ENCODE measurements at regions not wholly inside any gene's neighbourhood (a gene's known extent, or its start where the extent isn't known, plus 50 kb on each side); places are given as distances from the start of the nearest gene placed in this dataset.
"Not testable (repeated sequence)": the region's sequence is repeated elsewhere in the genome, so short reads cannot be mapped to it uniquely, and the experiment has no call there.

GRCh38 chr6:7006515-7007191 lies 101.1 kb upstream of the RREB1 start:
- Mint-ChIP-seq H3K27ac (no peak overlapping the region), H3K9me3 (no peaks in the 10 kb centered on the region), H3K4me3 (no peak overlapping the region), H3K36me3 (ENCODE audit: low read depth) (no peaks in the 10 kb centered on the region), H3K4me1 (ENCODE audit: low read depth) (peaks cover 16% of the 10 kb centered on the region), H3K27me3 (peaks cover 10% of the 10 kb centered on the region)
- ATAC-seq: peak; percentile 84
- CTCF ChIA-PET: no interaction called here
- DNase-seq: peak; percentile 7
- intact Hi-C loops (cut with micrococcal nuclease): no loop called here
- POLR2A ChIA-PET: interaction anchor here (0.6 kb wide), 2 partner anchors 21 to 108 kb away, joined by 3 to 4 read pairs; no protein-coding TSS in a partner anchor
- TF ChIP-seq, protein P1, sequence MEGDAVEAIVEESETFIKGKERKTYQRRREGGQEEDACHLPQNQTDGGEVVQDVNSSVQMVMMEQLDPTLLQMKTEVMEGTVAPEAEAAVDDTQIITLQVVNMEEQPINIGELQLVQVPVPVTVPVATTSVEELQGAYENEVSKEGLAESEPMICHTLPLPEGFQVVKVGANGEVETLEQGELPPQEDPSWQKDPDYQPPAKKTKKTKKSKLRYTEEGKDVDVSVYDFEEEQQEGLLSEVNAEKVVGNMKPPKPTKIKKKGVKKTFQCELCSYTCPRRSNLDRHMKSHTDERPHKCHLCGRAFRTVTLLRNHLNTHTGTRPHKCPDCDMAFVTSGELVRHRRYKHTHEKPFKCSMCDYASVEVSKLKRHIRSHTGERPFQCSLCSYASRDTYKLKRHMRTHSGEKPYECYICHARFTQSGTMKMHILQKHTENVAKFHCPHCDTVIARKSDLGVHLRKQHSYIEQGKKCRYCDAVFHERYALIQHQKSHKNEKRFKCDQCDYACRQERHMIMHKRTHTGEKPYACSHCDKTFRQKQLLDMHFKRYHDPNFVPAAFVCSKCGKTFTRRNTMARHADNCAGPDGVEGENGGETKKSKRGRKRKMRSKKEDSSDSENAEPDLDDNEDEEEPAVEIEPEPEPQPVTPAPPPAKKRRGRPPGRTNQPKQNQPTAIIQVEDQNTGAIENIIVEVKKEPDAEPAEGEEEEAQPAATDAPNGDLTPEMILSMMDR (IDR thresholded peaks at IDR 0.05): no peak

- POLR2A ChIA-PET: interaction anchor here (0.7 to 0.9 kb wide), 2 partner anchors 102 to 236 kb away, joined by 3 read pairs; no protein-coding TSS in a partner anchor
- Mint-ChIP-seq H3K9me3 (no peaks in the 10 kb centered on the region), H3K27me3 (peaks cover 10% of the 10 kb centered on the region), H3K4me3 (no peak overlapping the region), H3K36me3 (ENCODE audit: low read depth) (no peaks in the 10 kb centered on the region), H3K4me1 (ENCODE audit: low read depth) (peaks cover 16% of the 10 kb centered on the region), H3K27ac (no peak overlapping the region)
- ATAC-seq (no peak), DNase-seq (no peak)
- intact Hi-C loops (cut with micrococcal nuclease): no loop called here
- CTCF ChIA-PET: interaction anchor here (0.8 to 1.1 kb wide), 2 partner anchors 13 to 28 kb away, joined by 3 read pairs; no protein-coding TSS in a partner anchor
- TF ChIP-seq, protein P1 (IDR thresholded peaks at IDR 0.05): no peak
Observed at GRCh38 chr6:7008451-7008988, 99.2 kb upstream of the RREB1 start.

- H3K36me3 Mint-ChIP-seq (ENCODE audit: low read depth): no peaks in the 10 kb centered on the region
- H3K27me3 Mint-ChIP-seq: no peaks in the 10 kb centered on the region
- CTCF ChIA-PET: no interaction called here
- TF ChIP-seq, protein P1 (IDR thresholded peaks at IDR 0.05): no peak
- intact Hi-C loops (cut with micrococcal nuclease): no loop called here
- no peaks in the 10 kb centered on the region for H3K4me1 Mint-ChIP-seq (ENCODE audit: low read depth)
- POLR2A ChIA-PET: no interaction called here
- H3K4me3 Mint-ChIP-seq: no peak overlapping the region
- H3K9me3 Mint-ChIP-seq: no peaks in the 10 kb centered on the region
- H3K27ac Mint-ChIP-seq: no peak overlapping the region
- DNase-seq: no peak
- no peak for ATAC-seq
Observed at GRCh38 chr6:7016226-7016625, 91.5 kb upstream of the RREB1 start.

DNA sequence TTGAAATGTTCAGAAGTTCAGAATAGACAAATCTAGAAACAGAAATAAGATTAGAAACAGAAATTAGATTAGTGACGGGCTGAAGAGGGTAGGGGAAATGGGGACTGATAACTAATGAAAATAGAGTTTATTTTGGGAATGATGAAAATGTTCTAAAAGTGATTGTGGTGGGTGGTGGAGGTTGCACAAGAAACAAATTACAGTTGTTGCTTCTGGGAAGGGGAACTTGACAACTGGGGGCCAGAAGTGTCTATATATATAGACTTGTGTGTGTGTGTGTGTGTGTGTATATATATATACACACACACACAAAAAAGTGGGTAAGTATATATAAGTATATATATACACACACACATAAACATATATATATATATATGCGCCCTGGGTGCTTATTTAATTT lies 86.5 kb upstream of the RREB1 start:
- no peak for ATAC-seq
- H3K36me3 Mint-ChIP-seq (ENCODE audit: low read depth): no peaks in the 10 kb centered on the region
- no peaks in the 10 kb centered on the region for H3K4me1 Mint-ChIP-seq (ENCODE audit: low read depth)
- CTCF ChIA-PET: no interaction called here
- H3K27me3 Mint-ChIP-seq: peaks cover 4% of the 10 kb centered on the region
- no peak for DNase-seq
- H3K27ac Mint-ChIP-seq: no peak overlapping the region
- H3K4me3 Mint-ChIP-seq: no peak overlapping the region
- no peaks in the 10 kb centered on the region for H3K9me3 Mint-ChIP-seq
- TF ChIP-seq, protein P1 (IDR thresholded peaks at IDR 0.05): no peak
- POLR2A ChIA-PET: no interaction called here
- intact Hi-C loops (cut with micrococcal nuclease): no loop called here

DNA sequence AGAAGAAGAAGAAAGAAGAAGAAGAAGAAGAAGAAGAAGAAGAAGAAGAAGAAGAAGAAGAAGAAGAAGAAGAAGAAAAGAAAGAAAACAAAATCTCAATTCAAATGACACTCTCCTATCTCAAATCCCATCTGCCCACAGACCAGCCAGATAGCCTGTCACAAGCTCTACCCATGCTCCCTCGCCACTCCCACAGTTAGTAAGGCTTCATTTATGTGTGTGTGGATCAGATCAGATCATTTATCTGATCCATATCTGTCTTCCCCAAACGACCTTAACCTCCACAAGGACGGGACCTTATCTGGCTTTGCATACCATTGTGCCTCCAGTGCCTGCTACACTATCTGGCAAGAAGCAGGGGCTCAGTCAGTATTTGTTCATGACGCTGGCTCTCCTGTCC lies 81.9 kb upstream of the RREB1 start:
- Mint-ChIP-seq H3K4me3 (no peak overlapping the region), H3K36me3 (ENCODE audit: low read depth) (no peaks in the 10 kb centered on the region), H3K27ac (no peak overlapping the region), H3K9me3 (no peaks in the 10 kb centered on the region), H3K27me3 (peaks cover 6% of the 10 kb centered on the region), H3K4me1 (ENCODE audit: low read depth) (no peaks in the 10 kb centered on the region)
- ChIA-PET CTCF (no interaction called here), POLR2A (no interaction called here)
- TF ChIP-seq, protein P1 (IDR thresholded peaks at IDR 0.05): no peak
- intact Hi-C loops (cut with micrococcal nuclease): no loop called here
- DNase-seq (no peak), ATAC-seq (no peak)

- H3K9me3 Mint-ChIP-seq; ATAC-seq; H3K36me3 Mint-ChIP-seq (ENCODE audit: low read depth); intact Hi-C loops (cut with micrococcal nuclease); H3K4me3 Mint-ChIP-seq; H3K27me3 Mint-ChIP-seq; POLR2A ChIA-PET; CTCF ChIA-PET; H3K4me1 Mint-ChIP-seq (ENCODE audit: low read depth); H3K27ac Mint-ChIP-seq; DNase-seq: not testable (repeated sequence)
Observed at GRCh38 chr6:7028963-7029362, 78.8 kb upstream of the RREB1 start.

GRCh38 chr6:7030968-7031367 lies 76.8 kb upstream of the RREB1 start:
- intact Hi-C loops (cut with micrococcal nuclease); DNase-seq; H3K9me3 Mint-ChIP-seq; H3K36me3 Mint-ChIP-seq (ENCODE audit: low read depth); H3K27ac Mint-ChIP-seq; H3K4me3 Mint-ChIP-seq; CTCF ChIA-PET; ATAC-seq; H3K27me3 Mint-ChIP-seq; POLR2A ChIA-PET; H3K4me1 Mint-ChIP-seq (ENCODE audit: low read depth): not testable (repeated sequence)

Data from activated CD8-positive, alpha-beta T cell treated with anti-CD3 and anti-CD28 coated beads for 36 hours (primary cell).